ENCODE measurements at regions not wholly inside any gene's neighbourhood (a gene's known extent, or its start where the extent isn't known, plus 50 kb on each side); places are given as distances from the start of the nearest gene placed in this dataset.

GRCh38 chr6:54718541-54719023, 128.0 kb upstream of the FAM83B start:
- no peak for DNase-seq

- no peak for DNase-seq
These were observed 127.4 kb upstream of the FAM83B start for GRCh38 chr6:54719131-54719530.

GRCh38 chr6:54719633-54720032, 126.9 kb upstream of the FAM83B start:
- no peak for DNase-seq

GRCh38 chr6:54722328-54722727, 124.2 kb upstream of the FAM83B start:
- DNase-seq: no peak

- no peak for DNase-seq
These were observed 116.9 kb upstream of the FAM83B start for GRCh38 chr6:54729716-54730115.

GRCh38 chr6:54730767-54731630, 115.6 kb upstream of the FAM83B start:
- no peak for DNase-seq

GRCh38 chr6:54737247-54737646, 109.3 kb upstream of the FAM83B start:
- DNase-seq: peak; percentile 26

GRCh38 chr6:54747955-54748354, 98.6 kb upstream of the FAM83B start:
- DNase-seq: no peak

GRCh38 chr6:54754406-54754805, 92.2 kb upstream of the FAM83B start:
- no peak for DNase-seq

GRCh38 chr6:54758340-54758739, 88.2 kb upstream of the FAM83B start:
- no peak for DNase-seq

GRCh38 chr6:54768494-54768893, 78.1 kb upstream of the FAM83B start:
- DNase-seq: no peak

- DNase-seq: no peak
These were observed 76.2 kb upstream of the FAM83B start for GRCh38 chr6:54770328-54770727.

- no peak for DNase-seq
These were observed 74.6 kb upstream of the FAM83B start for GRCh38 chr6:54771968-54772367.

- no peak for DNase-seq
These were observed 74.0 kb upstream of the FAM83B start for GRCh38 chr6:54772610-54773009.

GRCh38 chr6:54775576-54775975, 71.0 kb upstream of the FAM83B start:
- DNase-seq: no peak

GRCh38 chr6:54776891-54777290, 69.7 kb upstream of the FAM83B start:
- no peak for DNase-seq

- no peak for DNase-seq
These were observed 67.8 kb upstream of the FAM83B start for GRCh38 chr6:54778731-54779130.

GRCh38 chr6:54784011-54784410, 62.6 kb upstream of the FAM83B start:
- no peak for DNase-seq

- no peak for DNase-seq
These were observed 60.4 kb upstream of the FAM83B start for GRCh38 chr6:54786154-54786553.

- no peak for DNase-seq
These were observed 58.7 kb upstream of the FAM83B start for GRCh38 chr6:54787825-54788224.

Data from hematopoietic multipotent progenitor cell treated with erythropoietin and hydrocortisone succinate and interleukin-3 and kit ligand, for 6 days (in vitro differentiated cells).